Neural progenitor cell (in vitro differentiated cells): ENCODE measurements at regions not wholly inside any gene's neighbourhood (a gene's known extent, or its start where the extent isn't known, plus 50 kb on each side); places are given as distances from the start of the nearest gene placed in this dataset.

ENCODE experiments used
- DNase-seq: peaks from one replicate; pipeline ENCODE4 v3.0.0-alpha.2; 2016; ENCODE audit warnings: low spot score
- H2AFZ ChIP-seq: fragments of 200-600 bp; sonication (generic); replicated peaks from 2 replicates; pipeline ENCODE4 v1.6.1; 2016; ENCODE audit warnings: antibody characterized with exemption
- H3F3A ChIP-seq: fragments of 200-600 bp; sonication (generic); 2 replicates; pipeline ENCODE4 v1.6.1; 2016; ENCODE audit warnings: antibody characterized with exemption, low read depth
- H3K27ac ChIP-seq: fragments of 200-600 bp; sonication (generic); 2 replicates; pipeline ENCODE4 v1.5.1; 2016; ENCODE audit warnings: mild to moderate bottlenecking
- H3K27me3 ChIP-seq: fragments of 200-600 bp; sonication (generic); 2 replicates; pipeline ENCODE4 v1.6.1; 2016; ENCODE audit warnings: mild to moderate bottlenecking, moderate library complexity
- H3K36me3 ChIP-seq: fragments of 200-600 bp; sonication (generic); 2 replicates; pipeline ENCODE4 v1.5.1; 2016
- H3K4me1 ChIP-seq: fragments of 200-600 bp; sonication (generic); 2 replicates; pipeline ENCODE4 v1.6.1; 2016; ENCODE audit warnings: mixed run types
- H3K4me2 ChIP-seq: fragments of 200-600 bp; sonication (generic); 2 replicates; pipeline ENCODE4 v1.6.1; 2016
- H3K4me3 ChIP-seq: fragments of 200-600 bp; sonication (generic); 2 replicates; pipeline ENCODE4 v1.5.1; 2016
- H3K79me2 ChIP-seq: fragments of 200-600 bp; sonication (generic); 2 replicates; pipeline ENCODE4 v1.6.1; 2016; ENCODE audit warnings: low read depth
- H3K9ac ChIP-seq: fragments of 200-600 bp; sonication (generic); 2 replicates; pipeline ENCODE4 v1.6.1; 2016
- H3K9me3 ChIP-seq: fragments of 200-600 bp; sonication (generic); 2 replicates; pipeline ENCODE4 v1.5.1; 2016; ENCODE audit warnings: low read depth
- H4K20me1 ChIP-seq: fragments of 200-600 bp; sonication (generic); 2 replicates; pipeline ENCODE4 v1.6.1; 2016; ENCODE audit warnings: low read depth
- H3K27ac Mint-ChIP-seq: 3 replicates; pipeline ENCODE4 v1.8.0; 2021; ENCODE audit warnings: mixed read lengths
- H3K27me3 Mint-ChIP-seq: 2 replicates; pipeline ENCODE4 v1.8.0; 2022; ENCODE audit warnings: low read depth, mild to moderate bottlenecking, inconsistent platforms, moderate library complexity, mixed read lengths; ENCODE audit not compliant: insufficient read depth
- H3K36me3 Mint-ChIP-seq: 3 replicates; pipeline ENCODE4 v1.8.0; 2021; ENCODE audit warnings: mixed read lengths
- H3K4me1 Mint-ChIP-seq: 3 replicates; pipeline ENCODE4 v1.8.0; 2021; ENCODE audit warnings: mixed read lengths
- H3K4me3 Mint-ChIP-seq: 3 replicates; pipeline ENCODE4 v1.8.0; 2021; ENCODE audit warnings: mild to moderate bottlenecking, moderate library complexity, mixed read lengths
- H3K9me3 Mint-ChIP-seq: 3 replicates; pipeline ENCODE4 v1.8.0; 2020; ENCODE audit warnings: mixed read lengths
- EZH2 ChIP-seq: fragments of 200-600 bp; sonication (generic); IDR thresholded peaks from 2 replicates; pipeline ENCODE4 v1.6.1; 2017; ENCODE audit warnings: antibody characterized with exemption, mild to moderate bottlenecking, moderate library complexity
- EZH2phosphoT487 ChIP-seq: fragments of 200-600 bp; sonication (generic); IDR thresholded peaks from 2 replicates; pipeline ENCODE4 v1.6.1; 2017; ENCODE audit warnings: antibody characterized with exemption
- TF ChIP-seq, protein P1 (sequence below): fragments of 200-600 bp; sonication (generic); IDR thresholded peaks from 2 replicates; pipeline ENCODE4 v1.5.1; 2017; ENCODE audit warnings: antibody characterized with exemption, mild to moderate bottlenecking

DNA sequence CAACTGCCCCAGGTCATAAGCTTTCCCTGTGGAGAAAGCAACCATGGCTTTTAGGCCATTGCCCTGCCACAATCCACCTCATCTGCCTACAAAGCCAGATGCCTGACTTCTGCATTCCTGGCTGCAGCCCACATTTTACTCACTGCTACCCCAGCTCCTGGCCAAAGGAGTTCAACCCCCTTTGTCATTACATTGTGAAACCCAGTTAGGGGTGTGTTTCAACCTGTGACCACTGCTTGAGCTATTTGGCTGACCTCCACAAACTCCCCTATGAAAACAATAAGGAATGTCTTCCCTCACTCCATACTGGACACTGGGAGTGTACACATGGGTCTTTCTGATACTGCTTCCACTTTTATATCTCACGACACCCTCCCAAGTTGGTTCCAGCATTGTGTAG, 589.2 kb downstream of the SH3BGRL start:
- DNase-seq, result no peak
- H3F3A ChIP-seq, result no peaks in the 10 kb centered on the region
- no peak overlapping the region for H2AFZ ChIP-seq
- Mint-ChIP-seq H3K4me1 (no peaks in the 10 kb centered on the region), H3K27me3 (peaks cover 6% of the 10 kb centered on the region), H3K27ac (no peak overlapping the region), H3K4me3 (no peak overlapping the region), H3K36me3 (no peaks in the 10 kb centered on the region), H3K9me3 (peaks cover 14% of the 10 kb centered on the region)
- H3K4me1 ChIP-seq, result no peaks in the 10 kb centered on the region
- H3K9ac ChIP-seq, result no peak overlapping the region
- no peak overlapping the region for H3K27ac ChIP-seq
- TF ChIP-seq EZH2phosphoT487, result no peak
- TF ChIP-seq EZH2, result no peak
- TF ChIP-seq, protein P1, sequence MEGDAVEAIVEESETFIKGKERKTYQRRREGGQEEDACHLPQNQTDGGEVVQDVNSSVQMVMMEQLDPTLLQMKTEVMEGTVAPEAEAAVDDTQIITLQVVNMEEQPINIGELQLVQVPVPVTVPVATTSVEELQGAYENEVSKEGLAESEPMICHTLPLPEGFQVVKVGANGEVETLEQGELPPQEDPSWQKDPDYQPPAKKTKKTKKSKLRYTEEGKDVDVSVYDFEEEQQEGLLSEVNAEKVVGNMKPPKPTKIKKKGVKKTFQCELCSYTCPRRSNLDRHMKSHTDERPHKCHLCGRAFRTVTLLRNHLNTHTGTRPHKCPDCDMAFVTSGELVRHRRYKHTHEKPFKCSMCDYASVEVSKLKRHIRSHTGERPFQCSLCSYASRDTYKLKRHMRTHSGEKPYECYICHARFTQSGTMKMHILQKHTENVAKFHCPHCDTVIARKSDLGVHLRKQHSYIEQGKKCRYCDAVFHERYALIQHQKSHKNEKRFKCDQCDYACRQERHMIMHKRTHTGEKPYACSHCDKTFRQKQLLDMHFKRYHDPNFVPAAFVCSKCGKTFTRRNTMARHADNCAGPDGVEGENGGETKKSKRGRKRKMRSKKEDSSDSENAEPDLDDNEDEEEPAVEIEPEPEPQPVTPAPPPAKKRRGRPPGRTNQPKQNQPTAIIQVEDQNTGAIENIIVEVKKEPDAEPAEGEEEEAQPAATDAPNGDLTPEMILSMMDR, result no peak
- no peaks in the 10 kb centered on the region for H3K79me2 ChIP-seq
- no peak overlapping the region for H3K4me3 ChIP-seq
- H3K27me3 ChIP-seq, result no peaks in the 10 kb centered on the region
- no peaks in the 10 kb centered on the region for H4K20me1 ChIP-seq
- H3K4me2 ChIP-seq, result no peak overlapping the region
- no peaks in the 10 kb centered on the region for H3K36me3 ChIP-seq
- peaks cover 6% of the 10 kb centered on the region for H3K9me3 ChIP-seq
